Ascending aorta (tissue), 2 donors: ENCODE measurements at regions not wholly inside any gene's neighbourhood (a gene's known extent, or its start where the extent isn't known, plus 50 kb on each side); places are given as distances from the start of the nearest gene placed in this dataset.

Experiments used
- DNase-seq, 2 donors: peaks; one replicate each; pipeline ENCODE4 v3.0.0-alpha.2; 2019; ENCODE audit warnings: low spot score in 2 of 2
- H3K27ac ChIP-seq, 2 donors: fragments of 200-600 bp; sonication (generic); one replicate each; pipeline ENCODE4 v1.5.1; 2016 to 2017; ENCODE audit warnings: mild to moderate bottlenecking in 1 of 2
- H3K27me3 ChIP-seq: fragments of 200-600 bp; sonication (generic); one replicate; pipeline ENCODE4 v1.5.1; 2017
- H3K36me3 ChIP-seq, 2 donors: fragments of 200-600 bp; sonication (generic); one replicate each; pipeline ENCODE4 v1.5.1; 2016
- H3K4me1 ChIP-seq, 2 donors: fragments of 200-600 bp; sonication (generic); one replicate each; pipeline ENCODE4 v1.5.1; 2016 to 2017; ENCODE audit warnings: mild to moderate bottlenecking in 1 of 2
- H3K4me3 ChIP-seq, 2 donors: fragments of 200-600 bp; sonication (generic); one replicate each; pipeline ENCODE4 v1.5.1; 2016 to 2017; ENCODE audit warnings: mild to moderate bottlenecking in 1 of 2
- H3K9me3 ChIP-seq, 2 donors: fragments of 200-600 bp; sonication (generic); one replicate each; pipeline ENCODE4 v1.5.1; 2016
- CTCF ChIP-seq, 3 experiments: fragments of 200-600 bp in 2 of 3; fragments of 450-650 bp in 1 of 3; sonication (generic) in 2 of 3; IDR thresholded peaks; one replicate each; pipeline ENCODE4 v1.5.1; 2016 to 2019; ENCODE audit warnings: antibody characterized with exemption in 3 of 3, mild to moderate bottlenecking in 1 of 3, moderate library complexity in 1 of 3
- intact Hi-C: fragments of 100-400 bp; cut with DNase I; formaldehyde crosslinking; loops from one replicate; pipeline ENCODE4 v1.15.1; 2023

- no peak for TF ChIP-seq CTCF (IDR thresholded peaks at IDR 0.05)
- no peaks in the 10 kb centered on the region for H3K27me3 ChIP-seq
- H3K4me1 ChIP-seq, result peaks cover 0 to 4% of the 10 kb centered on the region in 2 donors
- H3K4me3 ChIP-seq, result no peak overlapping the region
- intact Hi-C loops, result no loop called here
- DNase-seq, result no peak
- no peaks in the 10 kb centered on the region for H3K9me3 ChIP-seq
- H3K27ac ChIP-seq, result no peak overlapping the region
- no peaks in the 10 kb centered on the region for H3K36me3 ChIP-seq
These were observed 65.3 kb downstream of the FZD1 start for GRCh38 chr7:91329571-91329970.

- Histone ChIP-seq H3K27me3 (no peaks in the 10 kb centered on the region), H3K4me1 (peaks cover 0 to 4% of the 10 kb centered on the region in 2 donors), H3K36me3 (no peaks in the 10 kb centered on the region), H3K9me3 (no peaks in the 10 kb centered on the region), H3K4me3 (no peak overlapping the region), H3K27ac (no peak overlapping the region)
- intact Hi-C loops, result no loop called here
- DNase-seq, result no peak
- no peak for TF ChIP-seq CTCF (IDR thresholded peaks at IDR 0.05)
These were observed 66.1 kb downstream of the FZD1 start for GRCh38 chr7:91330191-91330808.

GRCh38 chr7:91330866-91331265 lies 66.6 kb downstream of the FZD1 start:
- Histone ChIP-seq H3K9me3 (no peaks in the 10 kb centered on the region), H3K27me3 (no peaks in the 10 kb centered on the region), H3K4me1 (peaks cover 0 to 4% of the 10 kb centered on the region in 2 donors), H3K27ac (no peak overlapping the region), H3K36me3 (no peaks in the 10 kb centered on the region), H3K4me3 (no peak overlapping the region)
- DNase-seq, result no peak
- no peak for TF ChIP-seq CTCF (IDR thresholded peaks at IDR 0.05)
- intact Hi-C loops, result no loop called here

- DNase-seq, result no peak
- H3K4me3 ChIP-seq, result no peak overlapping the region
- H3K9me3 ChIP-seq, result no peaks in the 10 kb centered on the region
- no peak for TF ChIP-seq CTCF (IDR thresholded peaks at IDR 0.05)
- H3K4me1 ChIP-seq, result no peaks in the 10 kb centered on the region
- intact Hi-C loops, result no loop called here
- no peaks in the 10 kb centered on the region for H3K36me3 ChIP-seq
- no peak overlapping the region for H3K27ac ChIP-seq
- no peaks in the 10 kb centered on the region for H3K27me3 ChIP-seq
These were observed 71.9 kb downstream of the FZD1 start for GRCh38 chr7:91336106-91336505.

- intact Hi-C loops, result no loop called here
- H3K27ac ChIP-seq, result no peak overlapping the region
- H3K4me1 ChIP-seq, result no peaks in the 10 kb centered on the region
- no peaks in the 10 kb centered on the region for H3K27me3 ChIP-seq
- no peak for TF ChIP-seq CTCF (IDR thresholded peaks at IDR 0.05)
- no peak overlapping the region for H3K4me3 ChIP-seq
- H3K36me3 ChIP-seq, result no peaks in the 10 kb centered on the region
- DNase-seq, result no peak
- no peaks in the 10 kb centered on the region for H3K9me3 ChIP-seq
These were observed 74.2 kb downstream of the FZD1 start for GRCh38 chr7:91338226-91339020.
